ENCODE measurements at regions not wholly inside any gene's neighbourhood (a gene's known extent, or its start where the extent isn't known, plus 50 kb on each side); places are given as distances from the start of the nearest gene placed in this dataset.

DNA sequence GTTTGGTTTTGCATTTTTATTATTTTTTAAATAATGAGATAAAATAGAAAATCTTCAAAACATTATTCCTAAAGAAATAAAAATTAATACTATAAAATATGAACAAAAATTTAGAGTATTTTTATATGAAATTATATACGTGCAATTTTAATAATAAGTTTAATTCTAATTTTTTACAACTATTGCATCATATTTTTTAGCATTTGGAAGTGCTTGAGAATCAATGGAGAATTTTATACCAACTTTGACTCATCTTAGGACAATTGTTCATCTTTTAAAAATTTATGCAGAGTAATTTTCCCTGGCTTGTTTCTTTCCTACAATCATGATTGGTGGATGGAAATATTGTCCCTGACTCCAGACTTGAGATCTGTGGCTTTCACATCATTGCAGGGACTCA is 362.5 kb downstream of the MRPL39 start:
- no peak overlapping the region for H3K4me3 ChIP-seq (ENCODE audit: control insufficient read depth, low read depth, low read length)
- no peak for DNase-seq (ENCODE audit: low read depth)
- TF ChIP-seq, protein P1, sequence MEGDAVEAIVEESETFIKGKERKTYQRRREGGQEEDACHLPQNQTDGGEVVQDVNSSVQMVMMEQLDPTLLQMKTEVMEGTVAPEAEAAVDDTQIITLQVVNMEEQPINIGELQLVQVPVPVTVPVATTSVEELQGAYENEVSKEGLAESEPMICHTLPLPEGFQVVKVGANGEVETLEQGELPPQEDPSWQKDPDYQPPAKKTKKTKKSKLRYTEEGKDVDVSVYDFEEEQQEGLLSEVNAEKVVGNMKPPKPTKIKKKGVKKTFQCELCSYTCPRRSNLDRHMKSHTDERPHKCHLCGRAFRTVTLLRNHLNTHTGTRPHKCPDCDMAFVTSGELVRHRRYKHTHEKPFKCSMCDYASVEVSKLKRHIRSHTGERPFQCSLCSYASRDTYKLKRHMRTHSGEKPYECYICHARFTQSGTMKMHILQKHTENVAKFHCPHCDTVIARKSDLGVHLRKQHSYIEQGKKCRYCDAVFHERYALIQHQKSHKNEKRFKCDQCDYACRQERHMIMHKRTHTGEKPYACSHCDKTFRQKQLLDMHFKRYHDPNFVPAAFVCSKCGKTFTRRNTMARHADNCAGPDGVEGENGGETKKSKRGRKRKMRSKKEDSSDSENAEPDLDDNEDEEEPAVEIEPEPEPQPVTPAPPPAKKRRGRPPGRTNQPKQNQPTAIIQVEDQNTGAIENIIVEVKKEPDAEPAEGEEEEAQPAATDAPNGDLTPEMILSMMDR (IDR thresholded peaks at IDR 0.05; ENCODE audit: control insufficient read depth, insufficient read depth, low read depth, low read length, missing control alignments): no peak

DNA sequence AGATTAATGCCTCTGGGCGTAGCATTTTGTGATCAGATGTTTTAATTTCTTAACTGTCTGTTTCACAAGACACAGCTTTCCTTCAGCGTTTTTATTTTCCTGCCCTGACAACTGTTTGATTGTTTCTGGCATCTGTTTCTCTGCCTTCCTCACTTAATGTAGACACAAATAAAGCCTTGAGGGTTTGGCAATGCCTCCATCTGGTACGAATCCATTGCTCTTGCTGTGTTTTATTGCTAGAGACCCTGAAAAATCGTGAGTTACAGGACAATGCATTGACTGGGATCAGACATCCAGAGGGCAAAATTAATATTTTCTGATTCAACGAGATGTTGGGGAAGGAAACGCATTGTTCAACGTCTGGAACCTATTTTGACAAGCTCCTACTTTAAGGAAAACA is 363.5 kb downstream of the MRPL39 start:
- DNase-seq (ENCODE audit: low read depth): no peak
- TF ChIP-seq, protein P1 (IDR thresholded peaks at IDR 0.05; ENCODE audit: control insufficient read depth, insufficient read depth, low read depth, low read length, missing control alignments): no peak
- H3K4me3 ChIP-seq (ENCODE audit: control insufficient read depth, low read depth, low read length): no peak overlapping the region

- no peak for DNase-seq (ENCODE audit: low read depth)
- TF ChIP-seq, protein P1 (IDR thresholded peaks at IDR 0.05; ENCODE audit: control insufficient read depth, insufficient read depth, low read depth, low read length, missing control alignments): no peak
- H3K4me3 ChIP-seq (ENCODE audit: control insufficient read depth, low read depth, low read length): no peak overlapping the region
Measured at GRCh38 chr21:25240974-25241373, 366.3 kb downstream of the MRPL39 start.

- DNase-seq (ENCODE audit: low read depth): no peak
Measured at GRCh38 chr21:25234857-25235801, 372.2 kb downstream of the MRPL39 start.

DNA sequence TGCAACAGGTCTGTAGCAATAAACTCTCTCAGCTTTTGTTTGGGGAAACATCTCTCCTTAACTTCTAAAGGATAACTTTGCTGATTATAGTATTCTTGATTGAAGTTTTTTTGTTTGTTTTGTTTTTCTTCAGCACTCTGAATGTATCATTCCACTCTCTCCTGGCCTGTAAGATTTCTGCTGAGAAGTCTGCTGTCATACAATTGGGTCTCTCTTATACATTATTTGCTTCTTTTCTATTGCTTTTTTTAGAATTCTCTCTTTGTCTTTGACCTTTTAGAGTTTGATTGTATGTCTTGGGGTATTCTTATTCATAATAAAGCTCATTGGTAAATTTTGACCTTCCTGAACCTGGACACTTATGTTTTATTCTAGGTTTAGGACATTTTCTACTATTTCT is 386.3 kb downstream of the MRPL39 start:
- TF ChIP-seq, protein P1 (IDR thresholded peaks at IDR 0.05; ENCODE audit: control insufficient read depth, insufficient read depth, low read depth, low read length, missing control alignments): no peak
- DNase-seq (ENCODE audit: low read depth): no peak
- H3K4me3 ChIP-seq (ENCODE audit: control insufficient read depth, low read depth, low read length): no peak overlapping the region

More at GRCh38 chr21:25234857-25235801, 372.2 kb downstream of the MRPL39 start:
- H3K4me3 ChIP-seq (ENCODE audit: control insufficient read depth, low read depth, low read length): no peak overlapping the region
- TF ChIP-seq, protein P1 (IDR thresholded peaks at IDR 0.05; ENCODE audit: control insufficient read depth, insufficient read depth, low read depth, low read length, missing control alignments): no peak

GRCh38 chr21:25220169-25220568 is 387.1 kb downstream of the MRPL39 start:
- TF ChIP-seq, protein P1 (IDR thresholded peaks at IDR 0.05; ENCODE audit: control insufficient read depth, insufficient read depth, low read depth, low read length, missing control alignments): no peak
- no peak for DNase-seq (ENCODE audit: low read depth)
- H3K4me3 ChIP-seq (ENCODE audit: control insufficient read depth, low read depth, low read length): no peak overlapping the region

All from AG09309 (cell line).